GM19324 (cell line): ENCODE measurements at regions not wholly inside any gene's neighbourhood (a gene's known extent, or its start where the extent isn't known, plus 50 kb on each side); places are given as distances from the start of the nearest gene placed in this dataset.
A peak's percentile ranks its signal among the peaks of the same experiment; 100 is the strongest.
"Not testable (repeated sequence)": the region's sequence is repeated elsewhere in the genome, so short reads cannot be mapped to it uniquely, and the experiment has no call there.

Experiments
- ATAC-seq: cut with Tn5 transposase; IDR thresholded peaks from one replicate; pipeline ENCODE4 v1.9.1; 2021; ENCODE audit warnings: mild to moderate bottlenecking, moderate library complexity; ENCODE audit not compliant: unreplicated experiment, low FRiP score

GRCh38 chr13:65275108-65275507, 1955.0 kb downstream of the PCDH9 start:
- ATAC-seq = no peak

GRCh38 chr13:65273811-65274420, 1956.2 kb downstream of the PCDH9 start:
- ATAC-seq = not testable (repeated sequence)

GRCh38 chr13:65268009-65268408, 1962.1 kb downstream of the PCDH9 start:
- no peak for ATAC-seq

- no peak for ATAC-seq
Measured at GRCh38 chr13:65265988-65266387, 1964.1 kb downstream of the PCDH9 start.

- ATAC-seq = no peak
Measured at GRCh38 chr13:65264066-65264465, 1966.1 kb downstream of the PCDH9 start.

GRCh38 chr13:65260946-65261891, 1968.9 kb downstream of the PCDH9 start:
- ATAC-seq = no peak

GRCh38 chr13:65240773-65241172, 1989.4 kb downstream of the PCDH9 start:
- ATAC-seq = no peak

- no peak for ATAC-seq
Measured at GRCh38 chr13:65236841-65237418, 1993.2 kb downstream of the PCDH9 start.

GRCh38 chr13:65217471-65217995, 2012.6 kb downstream of the PCDH9 start:
- no peak for ATAC-seq

- not testable (repeated sequence) for ATAC-seq
Measured at GRCh38 chr13:65202845-65203244, 2027.3 kb downstream of the PCDH9 start.

- no peak for ATAC-seq
Measured at GRCh38 chr13:65188721-65189120, 2041.4 kb downstream of the PCDH9 start.

GRCh38 chr13:65168026-65168425, 2062.1 kb downstream of the PCDH9 start:
- ATAC-seq = no peak

- ATAC-seq = no peak
Measured at GRCh38 chr13:65166675-65167074, 2063.5 kb downstream of the PCDH9 start.

- no peak for ATAC-seq
Measured at GRCh38 chr13:65159803-65160202, 2070.3 kb downstream of the PCDH9 start.

- no peak for ATAC-seq
Measured at GRCh38 chr13:65155861-65156260, 2074.3 kb downstream of the PCDH9 start.

- peak; percentile 49 for ATAC-seq
Measured at GRCh38 chr13:65154661-65155447, 2075.3 kb downstream of the PCDH9 start.

- no peak for ATAC-seq
Measured at GRCh38 chr13:65149687-65150086, 2080.4 kb downstream of the PCDH9 start.

- ATAC-seq = no peak
Measured at GRCh38 chr13:65143920-65144319, 2086.2 kb downstream of the PCDH9 start.

GRCh38 chr13:65133094-65133493, 2097.0 kb downstream of the PCDH9 start:
- ATAC-seq = no peak

GRCh38 chr13:65125236-65125635, 2104.9 kb downstream of the PCDH9 start:
- ATAC-seq = no peak
